B cell (primary cell): ENCODE measurements at regions not wholly inside any gene's neighbourhood (a gene's known extent, or its start where the extent isn't known, plus 50 kb on each side); places are given as distances from the start of the nearest gene placed in this dataset.

Experiments used
- ATAC-seq: fragments of 200-7000 bp; cut with Tn5 transposase; one replicate; pipeline ENCODE4 v1.10.0; 2021; ENCODE audit warnings: low read depth, mild to moderate bottlenecking, moderate number of reproducible peaks, moderate library complexity
- CTCF ChIA-PET: fragments of 350-600 bp; sonication (Branson Sonifier 250); formaldehyde crosslinking; loops from one replicate; lab custom pipeline; 2021; ENCODE audit warnings: antibody characterized with exemption, inconsistent platforms; lab: Charles Lee
- POLR2A ChIA-PET: fragments of 350-600 bp; sonication (Branson Sonifier 250); formaldehyde crosslinking; loops from one replicate; lab custom pipeline; 2021; ENCODE audit warnings: antibody characterized with exemption; lab: Charles Lee
- DNase-seq: peaks from one replicate; pipeline ENCODE4 v3.0.0; 2013
- H2AFZ ChIP-seq: 2 replicates; pipeline ENCODE4 v1.6.1; 2012; ENCODE audit warnings: mild to moderate bottlenecking, low read depth, low read length; ENCODE audit not compliant: insufficient read depth, poor library complexity, severe bottlenecking
- H3K27ac ChIP-seq, 2 donors: 1 replicate in 1 of 2; 2 replicates in 1 of 2; pipeline ENCODE4 v1.5.1; 2012 to 2013; ENCODE audit warnings: low read length in 2 of 2, mild to moderate bottlenecking in 2 of 2, moderate library complexity in 1 of 2
- H3K27me3 ChIP-seq, 4 experiments: fragments of 200-600 bp in 1 of 4; sonication (generic) in 1 of 4; replicated peaks in 1 of 4; 1 replicate in 2 of 4; 2 replicates in 2 of 4; pipeline versions ENCODE4 v1.6.1 to v1.7.0; 2013 to 2016; ENCODE audit warnings: low read length in 3 of 4, mild to moderate bottlenecking in 2 of 4, mixed read lengths in 1 of 4, moderate library complexity in 1 of 4; ENCODE audit not compliant: insufficient read depth in 4 of 4, control insufficient read depth in 3 of 4; ENCODE audit errors: control extremely low read depth in 1 of 4
- H3K36me3 ChIP-seq, 2 experiments: replicated peaks in 1 of 2; 1 replicate in 1 of 2; 2 replicates in 1 of 2; pipeline versions ENCODE4 v1.6.1 to v1.7.1; 2013; ENCODE audit warnings: low read length in 1 of 2; ENCODE audit not compliant: insufficient read depth in 2 of 2, control insufficient read depth in 1 of 2; ENCODE audit errors: control extremely low read depth in 1 of 2, extremely low read depth in 1 of 2
- H3K4me1 ChIP-seq, 2 donors: fragments of 200-600 bp in 1 of 2; sonication (generic) in 1 of 2; 1 replicate in 1 of 2; 2 replicates in 1 of 2; pipeline versions ENCODE4 v1.5.1 to v1.6.1; 2013 to 2017; ENCODE audit warnings: low read length in 2 of 2; ENCODE audit not compliant: control insufficient read depth in 2 of 2, insufficient read depth in 2 of 2
- H3K4me2 ChIP-seq: replicated peaks from 2 replicates; pipeline ENCODE3; 2012; ENCODE audit warnings: mild to moderate bottlenecking, low read depth, low read length; ENCODE audit not compliant: poor library complexity, severe bottlenecking
- H3K4me3 ChIP-seq, 5 experiments: fragments of 200-600 bp in 1 of 5; sonication (generic) in 1 of 5; 1 replicate in 3 of 5; 2 replicates in 2 of 5; pipeline versions ENCODE4 v1.5.1 to v1.7.0; 2011 to 2016; ENCODE audit warnings: low read length in 4 of 5, mild to moderate bottlenecking in 4 of 5, low read depth in 2 of 5, control low read depth in 1 of 5, moderate library complexity in 1 of 5; ENCODE audit not compliant: insufficient read depth in 1 of 5; ENCODE audit errors: control extremely low read depth in 1 of 5, extremely low read depth in 1 of 5
- H3K79me2 ChIP-seq: fragments of 200-600 bp; sonication (generic); one replicate; pipeline ENCODE4 v1.6.0; 2016; ENCODE audit warnings: low read length; ENCODE audit not compliant: control insufficient read depth, insufficient read depth
- H3K9ac ChIP-seq: fragments of 200-600 bp; sonication (generic); 2 replicates; pipeline ENCODE4 v1.6.1; 2017; ENCODE audit warnings: mild to moderate bottlenecking, low read length, moderate library complexity
- H3K9me3 ChIP-seq, 3 donors: one replicate each; pipeline versions ENCODE4 v1.6.1 to v1.7.1; 2013; ENCODE audit warnings: low read length in 2 of 3; ENCODE audit not compliant: control insufficient read depth in 2 of 3, insufficient read depth in 1 of 3; ENCODE audit errors: control extremely low read depth in 1 of 3
- H4K20me1 ChIP-seq: 2 replicates; pipeline ENCODE4 v1.6.0; 2012; ENCODE audit warnings: mild to moderate bottlenecking, low read length; ENCODE audit not compliant: insufficient read depth, control insufficient read depth, poor library complexity, severe bottlenecking
- H3K27ac Mint-ChIP-seq: one replicate; pipeline ENCODE4 v1.8.0; 2021; ENCODE audit warnings: mixed read lengths
- H3K27me3 Mint-ChIP-seq: one replicate; pipeline ENCODE4 v1.8.0; 2021; ENCODE audit warnings: mixed read lengths
- H3K4me1 Mint-ChIP-seq: one replicate; pipeline ENCODE4 v1.8.0; 2021; ENCODE audit warnings: mixed read lengths
- H3K4me3 Mint-ChIP-seq: one replicate; pipeline ENCODE4 v1.8.0; 2021; ENCODE audit warnings: mixed read lengths
- H3K9me3 Mint-ChIP-seq: one replicate; pipeline ENCODE4 v1.8.0; 2022; ENCODE audit warnings: mixed read lengths; ENCODE audit not compliant: insufficient read depth
- EZH2 ChIP-seq: IDR thresholded peaks from 2 replicates; pipeline ENCODE4 v1.6.1; 2012; ENCODE audit warnings: borderline replicate concordance, low read depth, mild to moderate bottlenecking, moderate library complexity, low read length; ENCODE audit not compliant: insufficient read depth, poor library complexity, severe bottlenecking
- WGBS: methylation state at CpG from one replicate; pipeline ENCODE4 v1.1.5; 2013; ENCODE audit warnings: missing lambda C conversion rate; ENCODE audit not compliant: insufficient coverage; 5-methylcytosine and 5-hydroxymethylcytosine counted together
- intact Hi-C: fragments of 100-400 bp; cut with micrococcal nuclease; formaldehyde crosslinking; loops from one replicate; pipeline ENCODE4 v1.10.0; 2022
- TF ChIP-seq, protein P1 (sequence below): fragments of 200-600 bp; IDR thresholded peaks from one replicate; pipeline ENCODE4 v1.8.0; 2022; ENCODE audit warnings: antibody characterized with exemption, mild to moderate bottlenecking

DNA sequence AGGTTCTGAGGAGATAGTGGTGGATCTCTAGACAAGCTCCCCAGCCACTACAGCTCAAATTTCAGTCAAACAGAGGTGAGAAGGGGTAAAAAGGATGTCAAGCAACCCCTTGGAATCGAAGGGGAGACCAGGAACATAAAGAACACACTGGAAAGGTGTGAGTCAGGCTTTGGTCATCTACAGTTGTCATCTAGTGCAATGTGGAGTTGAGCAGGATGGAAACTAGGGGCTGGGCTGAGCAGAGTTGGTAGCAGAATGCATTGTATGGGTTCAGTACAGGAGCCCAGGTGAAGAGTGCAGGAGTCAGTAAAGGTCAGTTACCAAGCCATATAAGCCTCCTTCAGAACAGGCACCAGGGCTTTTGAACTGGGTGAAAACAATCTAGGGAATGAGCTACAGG lies 52.7 kb upstream of the VAV3 start:
- H3K4me3 ChIP-seq = no peak overlapping the region
- H2AFZ ChIP-seq = no peak overlapping the region
- Mint-ChIP-seq H3K4me1 (no peaks in the 10 kb centered on the region), H3K4me3 (no peak overlapping the region), H3K27me3 (no peaks in the 10 kb centered on the region), H3K9me3 (no peaks in the 10 kb centered on the region), H3K27ac (no peak overlapping the region)
- peaks cover 0 to 3% of the 10 kb centered on the region in 2 donors for H3K4me1 ChIP-seq
- TF ChIP-seq, protein P1, sequence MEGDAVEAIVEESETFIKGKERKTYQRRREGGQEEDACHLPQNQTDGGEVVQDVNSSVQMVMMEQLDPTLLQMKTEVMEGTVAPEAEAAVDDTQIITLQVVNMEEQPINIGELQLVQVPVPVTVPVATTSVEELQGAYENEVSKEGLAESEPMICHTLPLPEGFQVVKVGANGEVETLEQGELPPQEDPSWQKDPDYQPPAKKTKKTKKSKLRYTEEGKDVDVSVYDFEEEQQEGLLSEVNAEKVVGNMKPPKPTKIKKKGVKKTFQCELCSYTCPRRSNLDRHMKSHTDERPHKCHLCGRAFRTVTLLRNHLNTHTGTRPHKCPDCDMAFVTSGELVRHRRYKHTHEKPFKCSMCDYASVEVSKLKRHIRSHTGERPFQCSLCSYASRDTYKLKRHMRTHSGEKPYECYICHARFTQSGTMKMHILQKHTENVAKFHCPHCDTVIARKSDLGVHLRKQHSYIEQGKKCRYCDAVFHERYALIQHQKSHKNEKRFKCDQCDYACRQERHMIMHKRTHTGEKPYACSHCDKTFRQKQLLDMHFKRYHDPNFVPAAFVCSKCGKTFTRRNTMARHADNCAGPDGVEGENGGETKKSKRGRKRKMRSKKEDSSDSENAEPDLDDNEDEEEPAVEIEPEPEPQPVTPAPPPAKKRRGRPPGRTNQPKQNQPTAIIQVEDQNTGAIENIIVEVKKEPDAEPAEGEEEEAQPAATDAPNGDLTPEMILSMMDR = no peak
- no peak for TF ChIP-seq EZH2
- H3K36me3 ChIP-seq = no peaks in the 10 kb centered on the region
- no peaks in the 10 kb centered on the region for H4K20me1 ChIP-seq
- intact Hi-C loops = no loop called here
- no peak for DNase-seq
- WGBS = 78% methylated on average over 1 of the region's 1 CpG
- H3K9me3 ChIP-seq = no peaks in the 10 kb centered on the region
- ChIA-PET CTCF (no interaction called here), POLR2A (no interaction called here)
- no peak overlapping the region for H3K4me2 ChIP-seq
- H3K79me2 ChIP-seq = no peaks in the 10 kb centered on the region
- ATAC-seq = no peak
- no peaks in the 10 kb centered on the region for H3K27me3 ChIP-seq
- no peak overlapping the region for H3K27ac ChIP-seq
- no peak overlapping the region for H3K9ac ChIP-seq

DNA sequence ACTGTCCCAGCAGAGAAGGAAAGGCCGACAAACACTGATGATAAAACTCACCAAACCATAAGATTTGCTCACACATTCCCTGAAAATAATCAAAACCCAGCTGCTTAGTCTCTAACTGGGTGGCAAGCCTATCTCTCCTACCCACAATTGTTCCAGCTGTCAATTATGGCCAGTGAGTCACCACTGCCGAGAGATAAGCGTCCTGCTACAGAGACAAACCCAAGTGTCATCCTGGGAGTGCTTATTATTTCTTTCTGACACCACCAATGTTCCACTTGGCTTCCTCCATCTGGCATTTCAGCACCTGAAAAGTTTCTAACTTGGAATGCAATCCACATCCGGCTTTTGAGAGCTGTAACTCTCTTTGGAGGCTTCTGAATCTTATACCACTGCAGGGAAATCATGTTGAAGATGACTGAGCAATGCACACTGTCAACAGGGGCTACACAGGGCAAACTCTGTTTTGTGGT lies 51.5 kb upstream of the VAV3 start:
- intact Hi-C loops = no loop called here
- Histone ChIP-seq H3K9ac (no peak overlapping the region), H3K36me3 (no peaks in the 10 kb centered on the region), H3K4me1 (peaks cover 0 to 3% of the 10 kb centered on the region in 2 donors), H2AFZ (no peak overlapping the region), H3K27me3 (no peaks in the 10 kb centered on the region), H4K20me1 (no peaks in the 10 kb centered on the region), H3K79me2 (no peaks in the 10 kb centered on the region), H3K27ac (no peak overlapping the region), H3K4me2 (no peak overlapping the region), H3K9me3 (no peaks in the 10 kb centered on the region), H3K4me3 (no peak overlapping the region)
- H3K4me3 Mint-ChIP-seq = no peak overlapping the region
- CTCF ChIA-PET = no interaction called here
- DNase-seq (no peak), ATAC-seq (no peak)
- H3K27me3 Mint-ChIP-seq = no peaks in the 10 kb centered on the region
- no peak for TF ChIP-seq EZH2
- TF ChIP-seq, protein P1 = no peak
- H3K4me1 Mint-ChIP-seq = no peaks in the 10 kb centered on the region
- WGBS = 50% methylated on average over 4 of the region's 4 CpGs
- no peak overlapping the region for H3K27ac Mint-ChIP-seq
- no peaks in the 10 kb centered on the region for H3K9me3 Mint-ChIP-seq
- POLR2A ChIA-PET = no interaction called here
